GM18858 (cell line): ENCODE measurements at regions not wholly inside any gene's neighbourhood (a gene's known extent, or its start where the extent isn't known, plus 50 kb on each side); places are given as distances from the start of the nearest gene placed in this dataset.

Experiments
- ATAC-seq: cut with Tn5 transposase; IDR thresholded peaks from one replicate; pipeline ENCODE4 v1.9.1; 2021; ENCODE audit not compliant: unreplicated experiment

DNA sequence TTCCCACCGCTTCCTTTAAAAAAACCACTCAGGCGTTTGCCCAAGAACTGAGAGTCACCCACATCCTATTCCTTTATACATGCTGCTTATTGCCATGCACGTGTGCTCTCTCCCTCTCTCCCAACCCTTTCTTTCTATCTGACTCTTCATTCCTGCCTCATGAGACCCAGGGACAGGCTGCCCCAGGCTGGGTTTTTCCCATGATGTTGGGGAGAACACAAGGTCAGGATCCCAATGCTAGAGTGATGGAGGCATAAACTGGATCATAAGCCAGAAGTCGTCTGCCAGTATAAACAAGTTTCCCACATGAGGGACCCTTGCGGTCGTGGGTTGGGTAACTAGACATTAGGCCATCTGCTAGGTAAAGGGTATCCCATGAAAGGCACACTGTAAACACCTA lies 64.9 kb downstream of the CD2 start:
- no peak for ATAC-seq

GRCh38 chr1:116820369-116820768 lies 66.1 kb downstream of the CD2 start:
- no peak for ATAC-seq

GRCh38 chr1:116821763-116822162 lies 67.5 kb downstream of the CD2 start:
- no peak for ATAC-seq

- ATAC-seq = no peak
Observed at GRCh38 chr1:116824631-116825206, 70.5 kb downstream of the CD2 start.

DNA sequence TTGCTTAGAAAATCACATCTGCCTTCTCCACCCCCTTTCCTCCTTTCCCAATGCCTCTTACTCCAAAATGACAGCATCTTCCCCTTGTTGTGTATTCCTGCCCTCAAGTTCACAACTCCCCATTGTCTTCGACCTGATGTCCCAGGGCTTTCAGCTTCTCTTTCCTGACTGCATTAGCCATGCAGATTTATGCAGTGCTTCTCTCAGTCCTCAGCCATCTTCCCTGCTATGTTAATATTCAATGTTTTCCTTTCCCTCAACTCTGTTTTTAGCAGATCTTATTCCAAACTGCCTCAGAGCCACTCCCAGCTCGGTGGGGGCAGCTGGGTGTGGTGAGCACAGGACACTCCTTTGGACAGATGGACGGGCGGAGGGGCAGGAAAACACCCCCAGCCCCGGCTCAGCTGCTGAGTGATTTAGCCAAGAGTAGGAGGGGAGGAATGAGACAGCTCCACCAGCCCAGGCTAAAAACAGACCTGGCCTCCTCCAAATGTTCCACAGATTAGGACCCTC lies 71.0 kb downstream of the CD2 start:
- no peak for ATAC-seq

- ATAC-seq = no peak
Observed at GRCh38 chr1:116825720-116826438, 71.6 kb downstream of the CD2 start.

DNA sequence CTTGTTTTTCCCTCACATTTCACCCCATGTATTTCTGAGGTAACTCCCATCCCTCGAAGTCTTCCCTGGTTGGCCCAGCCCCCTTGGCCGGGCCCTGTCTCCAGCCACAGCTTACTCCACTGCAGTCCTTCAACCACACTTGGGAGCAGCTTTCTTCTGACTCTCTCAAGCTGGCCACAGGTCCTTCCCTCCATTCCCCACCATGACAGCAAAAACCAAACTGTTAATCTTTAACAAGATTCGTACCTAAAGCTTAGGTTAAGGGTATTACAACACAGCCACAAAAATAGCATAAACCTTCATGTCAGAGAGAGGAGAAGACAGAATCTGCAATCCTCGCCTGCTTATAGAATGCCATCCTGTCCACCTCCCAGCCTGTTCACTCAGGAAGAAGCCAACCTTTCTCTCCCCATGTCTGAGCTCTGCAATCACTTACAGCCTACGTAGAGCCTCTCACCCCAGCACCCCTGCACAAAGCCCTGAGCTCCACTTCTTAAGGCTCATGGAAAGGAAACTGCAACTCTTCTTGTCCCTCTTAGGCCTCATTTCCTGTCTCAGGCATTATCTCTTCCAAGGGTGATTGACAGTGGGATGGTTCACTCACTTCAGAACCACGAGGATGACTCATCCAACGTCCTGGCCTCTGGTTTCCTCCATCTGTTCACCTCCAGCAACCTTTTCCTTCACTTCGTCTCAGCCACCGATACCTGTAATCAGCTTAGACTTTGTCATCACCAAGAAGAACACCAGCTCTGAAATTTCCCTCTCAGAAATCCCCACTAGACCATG lies 72.8 kb downstream of the CD2 start:
- ATAC-seq = peak; percentile 86

DNA sequence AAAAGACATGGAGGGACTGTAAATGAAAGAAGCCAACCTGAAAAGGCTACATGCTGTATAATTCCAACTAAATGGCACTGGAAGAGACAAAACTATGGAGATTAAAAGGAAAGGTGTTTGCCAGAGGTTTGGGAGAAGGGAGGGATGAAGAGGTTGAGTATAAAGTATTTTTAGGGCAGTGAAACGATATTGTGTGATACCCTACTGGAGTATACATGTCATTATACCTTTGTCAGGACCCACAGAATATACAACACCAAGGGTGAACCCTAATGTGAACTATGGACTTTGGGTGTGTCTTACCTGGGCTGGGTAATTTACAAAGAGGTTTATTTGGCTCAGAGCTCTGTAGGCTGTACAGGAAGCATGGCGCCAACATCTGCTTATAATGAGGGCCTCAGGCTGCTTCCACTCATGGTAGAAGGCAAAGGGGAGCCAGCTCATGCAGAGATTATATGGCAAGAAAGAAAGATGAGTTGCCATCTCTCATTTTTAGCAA lies 73.4 kb downstream of the CD2 start:
- ATAC-seq = no peak

DNA sequence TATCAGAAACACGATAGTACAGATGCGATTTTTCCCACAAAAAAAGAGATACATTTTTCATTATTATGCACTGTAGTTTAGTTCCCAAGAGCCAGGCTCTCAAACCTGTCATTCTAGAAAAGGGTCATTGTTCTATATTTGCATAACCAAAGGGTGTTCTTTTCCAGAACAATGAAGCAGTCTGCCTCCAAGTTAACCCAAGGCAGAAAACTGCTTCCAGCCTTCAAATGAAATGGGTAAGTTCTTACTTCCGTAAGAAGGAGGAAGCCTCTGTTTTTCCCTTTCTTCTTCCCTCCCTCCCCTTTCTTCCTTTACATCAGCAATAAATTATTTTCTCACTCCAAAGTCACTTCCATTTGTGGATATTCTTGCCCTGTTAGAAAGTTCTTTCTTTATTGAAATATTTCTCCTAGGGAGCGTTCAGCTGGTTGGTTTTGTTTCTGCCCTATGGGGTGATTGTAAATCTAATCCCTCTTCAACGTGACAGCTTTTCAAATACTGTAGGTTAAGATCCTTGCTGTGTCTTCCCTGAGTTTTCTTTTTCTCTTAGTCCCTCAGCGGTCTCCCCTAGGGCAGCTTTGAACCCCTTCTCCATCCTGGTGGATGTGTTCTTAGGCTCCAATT lies 77.3 kb upstream of the PTGFRN start:
- ATAC-seq = no peak

GRCh38 chr1:116832932-116833578 lies 76.7 kb upstream of the PTGFRN start:
- no peak for ATAC-seq

DNA sequence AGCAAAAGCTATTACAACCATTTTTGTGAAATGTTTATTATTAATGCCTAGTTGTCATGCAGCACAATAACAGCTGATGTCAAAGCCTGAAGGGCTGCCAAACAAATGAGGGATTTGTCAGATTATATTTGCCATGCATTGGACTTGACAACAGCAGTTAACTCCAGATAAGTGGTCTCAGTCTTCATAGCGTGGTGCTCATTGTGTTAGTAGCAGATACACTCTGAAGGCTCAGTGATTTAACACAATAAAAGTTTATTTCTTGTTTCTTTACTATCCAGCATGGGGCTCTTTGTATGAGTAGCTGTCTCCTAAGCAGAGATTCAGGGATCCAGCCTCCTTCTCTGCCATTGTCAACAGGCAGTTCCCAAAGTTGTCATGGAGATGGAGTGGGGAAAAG lies 76.0 kb upstream of the PTGFRN start:
- ATAC-seq = no peak

DNA sequence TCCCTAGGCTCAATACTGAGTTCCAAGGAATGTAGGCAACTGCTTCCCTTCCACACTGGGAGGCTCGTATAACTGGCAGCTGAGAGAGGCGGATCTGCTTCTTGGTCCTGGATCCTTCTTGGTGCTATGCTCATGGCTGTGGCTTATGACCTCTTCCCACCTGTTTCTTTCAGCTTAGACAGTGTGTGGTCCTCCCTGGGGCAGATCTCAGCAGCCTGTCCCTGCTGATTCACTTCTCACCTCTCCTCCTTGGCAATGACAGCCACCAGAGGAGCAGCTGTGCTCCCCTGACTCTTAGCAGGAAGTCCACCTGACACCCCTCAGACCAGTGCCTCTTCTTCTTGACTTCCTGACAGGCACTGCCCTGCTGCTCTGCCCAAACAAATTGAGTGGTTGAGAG lies 75.1 kb upstream of the PTGFRN start:
- no peak for ATAC-seq

- no peak for ATAC-seq
Observed at GRCh38 chr1:116835161-116835560, 74.6 kb upstream of the PTGFRN start.

DNA sequence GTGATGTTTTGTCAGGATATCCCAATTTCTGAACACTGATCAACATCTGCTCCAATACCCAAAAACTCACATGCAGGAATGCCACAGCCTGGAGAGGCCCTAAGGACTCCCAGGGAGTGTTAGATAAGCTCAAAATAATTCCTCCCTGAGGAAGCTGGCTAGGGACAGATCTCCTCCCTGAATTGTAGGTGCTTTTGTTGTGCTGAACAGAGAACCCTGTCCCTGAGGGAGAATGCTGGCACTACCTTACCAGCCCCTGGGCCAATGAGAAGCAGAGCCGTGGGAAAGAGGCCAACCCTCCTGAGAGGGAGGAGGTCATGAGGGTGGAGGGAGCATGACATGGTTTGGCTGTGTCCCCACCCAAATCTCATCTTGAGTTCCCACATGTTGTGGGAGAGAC lies 73.6 kb upstream of the PTGFRN start:
- ATAC-seq = no peak

GRCh38 chr1:116841569-116842344 lies 68.0 kb upstream of the PTGFRN start:
- ATAC-seq = no peak

- no peak for ATAC-seq
Observed at GRCh38 chr1:116842654-116843053, 67.1 kb upstream of the PTGFRN start.

DNA sequence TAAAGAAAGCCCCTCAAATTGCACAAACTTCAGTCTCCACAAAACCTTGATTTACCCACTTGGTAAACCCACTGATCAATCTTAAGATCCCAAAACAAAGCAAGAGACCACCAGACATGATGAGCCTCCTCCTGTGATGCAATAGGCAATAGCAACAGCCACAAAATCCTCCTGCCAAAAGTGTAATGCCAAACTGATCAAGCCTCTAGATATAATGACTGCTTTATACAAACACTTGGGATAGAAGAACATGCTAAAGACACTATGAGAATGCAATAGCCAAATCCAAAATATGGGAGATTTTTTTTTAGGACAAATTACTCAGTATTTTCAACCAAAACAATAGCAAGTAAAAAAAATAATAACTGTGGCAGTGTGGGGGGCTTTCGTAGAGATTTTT lies 64.9 kb upstream of the PTGFRN start:
- ATAC-seq = no peak

GRCh38 chr1:116847190-116847589 lies 62.5 kb upstream of the PTGFRN start:
- ATAC-seq = no peak

- peak; percentile 81 for ATAC-seq
Observed at GRCh38 chr1:116847688-116848531, 61.8 kb upstream of the PTGFRN start.
